Esophagus (tissue), 2 donors: ENCODE measurements at regions not wholly inside any gene's neighbourhood (a gene's known extent, or its start where the extent isn't known, plus 50 kb on each side); places are given as distances from the start of the nearest gene placed in this dataset.

Experiments used
- H3K27ac ChIP-seq, 2 donors: one replicate each; pipeline ENCODE4 v1.5.1; 2013; ENCODE audit warnings: low read depth in 2 of 2, mild to moderate bottlenecking in 2 of 2, inconsistent platforms in 1 of 2, low read length in 1 of 2, moderate library complexity in 1 of 2
- H3K27me3 ChIP-seq, 2 donors: one replicate each; pipeline ENCODE4 v1.6.1; 2013; ENCODE audit warnings: low read length in 2 of 2, control low read depth in 1 of 2, mild to moderate bottlenecking in 1 of 2; ENCODE audit not compliant: insufficient read depth in 2 of 2, control insufficient read depth in 1 of 2
- H3K36me3 ChIP-seq, 2 donors: one replicate each; pipeline ENCODE4 v1.6.1; 2013; ENCODE audit warnings: low read length in 1 of 2; ENCODE audit not compliant: control insufficient read depth in 2 of 2, insufficient read depth in 2 of 2
- H3K4me1 ChIP-seq, 2 donors: one replicate each; pipeline ENCODE4 v1.6.1; 2013; ENCODE audit warnings: low read length in 1 of 2; ENCODE audit not compliant: control insufficient read depth in 2 of 2, insufficient read depth in 2 of 2
- H3K4me3 ChIP-seq, 2 donors: one replicate each; pipeline ENCODE4 v1.5.1; 2013; ENCODE audit warnings: low read length in 2 of 2, mild to moderate bottlenecking in 2 of 2, low read depth in 1 of 2, moderate library complexity in 1 of 2
- H3K9me3 ChIP-seq, 2 donors: one replicate each; pipeline ENCODE4 v1.6.1; 2013; ENCODE audit warnings: mild to moderate bottlenecking in 2 of 2, low read depth in 1 of 2, low read length in 1 of 2, moderate library complexity in 1 of 2; ENCODE audit not compliant: control insufficient read depth in 2 of 2, insufficient read depth in 1 of 2
- WGBS, 2 donors: extraction: QIAGEN DNeasy Blood & Tissue Kit; methylation state at CpG; one replicate each; pipeline ENCODE4 v1.1.7; 2013; 5-methylcytosine and 5-hydroxymethylcytosine counted together
- donor health status: healthy with polysubstance abuse.
- donor health status: Bipolar disorder and iron deficiency.

GRCh38 chr7:16991551-16991950, 109.8 kb upstream of the AGR3 start:
- H3K27ac ChIP-seq = no peak overlapping the region

GRCh38 chr7:16993543-16993942, 111.8 kb upstream of the AGR3 start:
- no peak overlapping the region for H3K27ac ChIP-seq
- no peak overlapping the region for H3K4me3 ChIP-seq
- no peaks in the 10 kb centered on the region for H3K27me3 ChIP-seq
- no peaks in the 10 kb centered on the region for H3K9me3 ChIP-seq
- 83 to 84% methylated on average over 4 of the region's 4 CpGs for WGBS, 2 donors
- peaks cover 0 to 2% of the 10 kb centered on the region in 2 donors for H3K4me1 ChIP-seq
- H3K36me3 ChIP-seq = no peaks in the 10 kb centered on the region

More at GRCh38 chr7:16991551-16991950, 109.8 kb upstream of the AGR3 start:
- no peaks in the 10 kb centered on the region for H3K9me3 ChIP-seq
- H3K36me3 ChIP-seq = peaks cover 0 to 2% of the 10 kb centered on the region in 2 donors
- H3K27me3 ChIP-seq = no peaks in the 10 kb centered on the region
- peaks cover 0 to 2% of the 10 kb centered on the region in 2 donors for H3K4me1 ChIP-seq
- 83 to 92% methylated on average over 5 of the region's 5 CpGs for WGBS, 2 donors
- no peak overlapping the region for H3K4me3 ChIP-seq

- H3K4me1 ChIP-seq = no peaks in the 10 kb centered on the region
- H3K27ac ChIP-seq = no peak overlapping the region
- H3K9me3 ChIP-seq = no peaks in the 10 kb centered on the region
- H3K27me3 ChIP-seq = no peaks in the 10 kb centered on the region
- H3K36me3 ChIP-seq = no peaks in the 10 kb centered on the region
- H3K4me3 ChIP-seq = no peak overlapping the region
- WGBS, 2 donors = 70 to 84% methylated on average over 1 of the region's 1 CpG
These were observed 116.8 kb upstream of the AGR3 start for GRCh38 chr7:16998481-16999051.

- WGBS, 2 donors = 62 to 85% methylated on average over 1 of the region's 1 CpG
- no peaks in the 10 kb centered on the region for H3K36me3 ChIP-seq
- no peaks in the 10 kb centered on the region for H3K27me3 ChIP-seq
- no peaks in the 10 kb centered on the region for H3K4me1 ChIP-seq
- H3K27ac ChIP-seq = no peak overlapping the region
- H3K4me3 ChIP-seq = no peak overlapping the region
- no peaks in the 10 kb centered on the region for H3K9me3 ChIP-seq
These were observed 117.9 kb upstream of the AGR3 start for GRCh38 chr7:16999541-17000267.

GRCh38 chr7:17005271-17005670, 123.5 kb upstream of the AGR3 start:
- WGBS, 2 donors = 80 to 82% methylated on average over 4 of the region's 4 CpGs

GRCh38 chr7:17007841-17008240, 126.1 kb upstream of the AGR3 start:
- H3K4me1 ChIP-seq = no peaks in the 10 kb centered on the region
- 64 to 69% methylated on average over 2 of the region's 2 CpGs for WGBS, 2 donors
- no peaks in the 10 kb centered on the region for H3K36me3 ChIP-seq
- H3K27ac ChIP-seq = no peak overlapping the region
- H3K27me3 ChIP-seq = no peaks in the 10 kb centered on the region
- no peak overlapping the region for H3K4me3 ChIP-seq
- no peaks in the 10 kb centered on the region for H3K9me3 ChIP-seq

More at GRCh38 chr7:17005271-17005670, 123.5 kb upstream of the AGR3 start:
- Histone ChIP-seq H3K27ac (no peak overlapping the region), H3K27me3 (no peaks in the 10 kb centered on the region), H3K9me3 (no peaks in the 10 kb centered on the region), H3K4me1 (no peaks in the 10 kb centered on the region), H3K4me3 (no peak overlapping the region), H3K36me3 (no peaks in the 10 kb centered on the region)

GRCh38 chr7:17009007-17009719, 127.4 kb upstream of the AGR3 start:
- Histone ChIP-seq H3K4me3 (no peak overlapping the region), H3K27me3 (no peaks in the 10 kb centered on the region), H3K36me3 (no peaks in the 10 kb centered on the region), H3K27ac (no peak overlapping the region), H3K4me1 (no peaks in the 10 kb centered on the region), H3K9me3 (no peaks in the 10 kb centered on the region)
- WGBS, 2 donors = 53 to 56% methylated on average over 4 of the region's 4 CpGs

- Histone ChIP-seq H3K4me3 (no peak overlapping the region), H3K27ac (no peak overlapping the region), H3K36me3 (no peaks in the 10 kb centered on the region), H3K9me3 (no peaks in the 10 kb centered on the region), H3K27me3 (no peaks in the 10 kb centered on the region), H3K4me1 (no peaks in the 10 kb centered on the region)
- 49 to 51% methylated on average over 1 of the region's 1 CpG for WGBS, 2 donors
These were observed 128.2 kb upstream of the AGR3 start for GRCh38 chr7:17009933-17010332.

- Histone ChIP-seq H3K4me1 (no peaks in the 10 kb centered on the region), H3K27ac (no peak overlapping the region), H3K27me3 (no peaks in the 10 kb centered on the region), H3K4me3 (no peak overlapping the region), H3K36me3 (no peaks in the 10 kb centered on the region), H3K9me3 (no peaks in the 10 kb centered on the region)
- 71 to 78% methylated on average over 2 of the region's 2 CpGs for WGBS, 2 donors
These were observed 129.0 kb upstream of the AGR3 start for GRCh38 chr7:17010637-17011300.
